Muscle of arm (tissue), 1 donor: ENCODE measurements at regions not wholly inside any gene's neighbourhood (a gene's known extent, or its start where the extent isn't known, plus 50 kb on each side); places are given as distances from the start of the nearest gene placed in this dataset.

Source experiments
- DNase-seq: peaks from one replicate; pipeline ENCODE4 v3.0.0-alpha.2; 2013

GRCh38 chr14:84646786-84647500, 883.0 kb upstream of the FLRT2 start:
- DNase-seq: no peak

DNA sequence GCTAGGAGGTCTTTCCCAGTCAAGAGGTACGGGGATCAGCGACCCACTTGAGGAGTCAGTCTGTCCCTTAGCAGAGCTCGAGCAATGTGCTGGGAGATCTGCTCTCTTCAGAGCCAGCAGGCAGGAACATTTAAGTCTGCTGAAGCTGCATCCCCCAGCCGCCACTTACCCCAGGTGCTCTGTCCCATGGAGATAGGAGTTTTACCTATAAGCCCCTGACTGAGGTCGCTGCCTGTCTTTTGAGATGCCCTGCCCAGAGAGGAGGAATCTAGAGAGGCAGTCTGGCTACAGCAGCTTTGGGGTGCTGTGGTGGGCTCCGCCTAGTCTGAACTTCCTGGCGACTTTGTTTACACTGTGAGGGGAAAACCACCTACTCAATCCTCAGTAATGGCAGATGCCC, 874.9 kb upstream of the FLRT2 start:
- DNase-seq: no peak

GRCh38 chr14:84657911-84658310, 872.0 kb upstream of the FLRT2 start:
- no peak for DNase-seq

GRCh38 chr14:84670796-84671195, 859.1 kb upstream of the FLRT2 start:
- no peak for DNase-seq

- no peak for DNase-seq
Observed at GRCh38 chr14:84671776-84672175, 858.2 kb upstream of the FLRT2 start.

- no peak for DNase-seq
Observed at GRCh38 chr14:84674636-84675035, 855.3 kb upstream of the FLRT2 start.

GRCh38 chr14:84686550-84686949, 843.4 kb upstream of the FLRT2 start:
- no peak for DNase-seq

GRCh38 chr14:84688297-84689025, 841.5 kb upstream of the FLRT2 start:
- no peak for DNase-seq

DNA sequence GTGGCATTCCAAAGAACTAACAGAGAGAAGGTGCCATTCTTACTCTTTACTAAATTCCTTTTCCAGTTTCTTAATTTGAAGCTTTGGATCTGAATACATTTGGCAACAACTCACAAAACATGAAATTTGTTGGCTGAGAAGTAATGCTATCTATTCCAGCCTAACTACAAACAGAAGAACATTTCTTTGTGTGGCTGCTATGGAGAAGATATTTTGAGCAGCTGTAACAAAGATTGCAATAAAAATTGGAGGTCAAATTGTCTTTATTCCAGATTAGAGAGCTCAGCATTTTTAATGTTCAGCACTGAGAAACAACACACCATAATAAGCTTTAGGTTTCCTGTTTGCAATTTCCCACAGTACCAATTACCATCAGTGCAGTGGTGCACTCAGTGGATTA, 835.8 kb upstream of the FLRT2 start:
- DNase-seq: no peak

DNA sequence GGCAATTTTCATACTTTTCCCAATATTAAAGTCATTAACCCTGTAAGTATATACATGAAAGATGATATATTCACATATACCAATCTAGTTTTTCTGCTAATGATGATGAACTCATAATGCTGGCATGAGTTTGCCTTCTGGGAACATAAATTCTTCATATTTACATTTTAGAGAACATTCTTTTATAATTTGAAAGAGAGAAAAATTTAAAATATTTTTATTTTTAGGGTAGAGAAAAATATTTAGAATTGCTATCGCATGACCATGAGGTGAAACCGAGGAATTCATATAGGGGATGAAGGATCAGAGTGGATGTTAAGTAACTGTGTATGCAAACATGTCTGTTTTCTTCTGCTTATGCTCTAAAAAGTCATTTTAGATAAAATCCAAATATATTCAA, 825.3 kb upstream of the FLRT2 start:
- no peak for DNase-seq

DNA sequence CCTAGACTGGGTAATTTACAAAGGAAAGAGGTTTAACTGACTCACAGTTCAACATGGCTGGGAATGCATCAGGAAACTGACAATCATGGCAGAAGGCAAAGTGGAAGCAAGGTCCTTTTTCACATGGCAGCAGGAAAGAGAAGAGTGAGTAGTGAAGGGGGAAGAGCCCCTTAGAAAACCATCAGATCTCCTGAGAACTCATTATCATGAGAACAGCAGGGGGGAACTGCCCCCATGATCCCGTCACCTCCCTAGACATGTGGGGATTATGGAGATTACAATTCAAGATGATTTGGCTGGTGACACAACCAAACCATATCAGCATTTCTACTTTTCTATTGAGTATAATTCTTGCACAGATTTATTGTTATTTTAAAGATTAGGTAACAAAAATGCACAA, 822.1 kb upstream of the FLRT2 start:
- DNase-seq: no peak

- DNase-seq: no peak
Observed at GRCh38 chr14:84708865-84709264, 821.1 kb upstream of the FLRT2 start.

- no peak for DNase-seq
Observed at GRCh38 chr14:84726471-84726870, 803.5 kb upstream of the FLRT2 start.

DNA sequence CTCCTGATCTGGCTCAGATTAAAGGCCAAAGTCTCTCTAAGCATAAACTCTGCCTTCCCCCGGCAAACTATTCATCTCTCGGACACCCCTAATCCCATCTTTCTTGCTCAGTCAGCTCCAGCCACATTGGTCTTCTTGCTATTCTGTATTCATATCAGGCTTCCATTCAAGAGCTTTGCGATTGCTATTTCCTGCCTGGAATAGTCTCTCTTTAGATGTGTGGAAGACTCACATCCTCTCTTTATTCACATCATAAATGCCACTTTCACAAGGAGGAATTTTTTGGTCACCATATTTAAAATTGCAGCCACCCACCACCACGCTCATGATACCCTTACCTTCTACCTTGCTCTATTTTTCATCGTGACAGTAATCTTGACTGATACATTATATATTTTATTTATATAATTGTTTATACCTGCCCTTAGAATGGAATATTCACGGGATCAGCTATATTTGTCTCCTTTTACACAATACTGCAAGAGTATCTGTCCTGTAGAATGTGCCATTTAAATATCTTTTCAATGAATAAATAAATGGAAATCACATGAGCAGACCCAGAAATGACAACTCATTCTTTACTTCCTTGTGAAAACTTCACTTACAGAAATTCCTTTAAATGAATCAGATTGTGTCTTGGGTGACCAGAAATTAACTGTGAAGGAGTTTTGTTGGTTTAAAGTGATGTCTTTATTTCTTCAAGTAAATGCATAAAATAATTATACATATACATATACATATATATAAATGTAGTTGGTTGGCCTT, 780.6 kb upstream of the FLRT2 start:
- DNase-seq: no peak

GRCh38 chr14:84750284-84750683, 779.7 kb upstream of the FLRT2 start:
- DNase-seq: no peak

- DNase-seq: no peak
Observed at GRCh38 chr14:84750763-84751554, 779.0 kb upstream of the FLRT2 start.

- no peak for DNase-seq
Observed at GRCh38 chr14:84751745-84752144, 778.2 kb upstream of the FLRT2 start.

DNA sequence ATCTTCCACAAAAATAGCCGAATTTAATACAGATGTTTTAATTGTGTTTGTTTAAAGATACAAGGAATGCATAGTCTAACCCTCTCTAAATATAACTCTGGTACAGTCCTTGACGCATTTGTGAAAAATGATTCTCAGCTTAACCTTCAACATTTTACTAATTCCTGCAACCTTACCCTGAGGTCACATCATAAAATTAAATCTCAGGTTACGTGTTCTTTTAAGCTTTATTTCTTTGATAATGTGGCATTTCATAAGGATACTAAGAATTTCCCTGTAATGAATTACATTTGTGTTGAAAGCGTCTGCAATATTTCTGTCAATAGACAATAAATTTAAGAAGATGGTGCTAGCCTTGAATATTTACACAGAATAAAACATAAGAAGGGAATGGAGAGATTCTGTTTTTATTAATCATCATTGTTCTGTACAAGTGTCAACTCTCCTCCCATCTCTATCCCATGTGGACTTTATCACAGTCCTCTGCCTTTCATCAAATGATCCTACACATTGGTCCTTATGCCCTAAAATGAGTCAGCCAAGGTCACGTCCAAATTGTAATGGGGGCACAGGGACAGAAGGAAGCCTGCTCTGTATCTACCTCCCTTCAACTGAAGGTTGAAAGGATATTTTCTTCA, 769.3 kb upstream of the FLRT2 start:
- DNase-seq: no peak

- no peak for DNase-seq
Observed at GRCh38 chr14:84767434-84767833, 762.5 kb upstream of the FLRT2 start.

- no peak for DNase-seq
Observed at GRCh38 chr14:84770030-84770429, 759.9 kb upstream of the FLRT2 start.

GRCh38 chr14:84777356-84777755, 752.6 kb upstream of the FLRT2 start:
- DNase-seq: no peak

- no peak for DNase-seq
Observed at GRCh38 chr14:84782902-84783301, 747.0 kb upstream of the FLRT2 start.
